Astrocyte of the cerebellum (primary cell): ENCODE measurements at regions not wholly inside any gene's neighbourhood (a gene's known extent, or its start where the extent isn't known, plus 50 kb on each side); places are given as distances from the start of the nearest gene placed in this dataset.

Experiments used
- DNase-seq: peaks from one replicate; pipeline ENCODE4 v3.0.0-alpha.2; 2011; ENCODE audit warnings: low read depth
- H3K4me3 ChIP-seq: 2 replicates; pipeline ENCODE4 v1.5.1; 2011; ENCODE audit warnings: mild to moderate bottlenecking, low read depth, low read length, moderate library complexity
- CTCF ChIP-seq: IDR thresholded peaks from 2 replicates; pipeline ENCODE4 v1.5.1; 2012; ENCODE audit warnings: low read length, low read depth, moderate library complexity, mild to moderate bottlenecking; ENCODE audit errors: missing control alignments
- in situ Hi-C: cut with HindIII; loops from 2 replicates; pipeline ENCODE4 v1.10.0; 2017; ENCODE audit warnings: low sequenced_read_pairs

- TF ChIP-seq CTCF: no peak
- in situ Hi-C loops: no loop called here
- H3K4me3 ChIP-seq: no peak overlapping the region
- DNase-seq: no peak
Observed at GRCh38 chr2:397521-397920, 109.6 kb upstream of the ALKAL2 start.

- no peak for DNase-seq
- no peak for TF ChIP-seq CTCF
- H3K4me3 ChIP-seq: no peak overlapping the region
- in situ Hi-C loops: no loop called here
Observed at GRCh38 chr2:396903-397302, 109.0 kb upstream of the ALKAL2 start.

- TF ChIP-seq CTCF: no peak
- DNase-seq: no peak
- H3K4me3 ChIP-seq: no peak overlapping the region
- in situ Hi-C loops: no loop called here
Observed at GRCh38 chr2:395886-396285, 108.0 kb upstream of the ALKAL2 start.

- peak; percentile 18 for DNase-seq
- in situ Hi-C loops: no loop called here
- no peak for TF ChIP-seq CTCF
- peak overlapping the region; percentile 19 for H3K4me3 ChIP-seq
Observed at GRCh38 chr2:393711-394696, 106.1 kb upstream of the ALKAL2 start.

- no peak for DNase-seq
- no peak for TF ChIP-seq CTCF
- no peak overlapping the region for H3K4me3 ChIP-seq
- in situ Hi-C loops: no loop called here
Observed at GRCh38 chr2:392926-393280, 105.0 kb upstream of the ALKAL2 start.

- no peak for TF ChIP-seq CTCF
- no peak overlapping the region for H3K4me3 ChIP-seq
- in situ Hi-C loops: no loop called here
- DNase-seq: no peak
Observed at GRCh38 chr2:392181-392925, 104.5 kb upstream of the ALKAL2 start.
